GM18951 (cell line): ENCODE measurements at regions not wholly inside any gene's neighbourhood (a gene's known extent, or its start where the extent isn't known, plus 50 kb on each side); places are given as distances from the start of the nearest gene placed in this dataset.

Experiments used
- POLR2A ChIP-seq: IDR thresholded peaks from 4 replicates; pipeline ENCODE4 v1.6.1; 2011; ENCODE audit warnings: mild to moderate bottlenecking; ENCODE audit not compliant: insufficient read length, insufficient read depth; ENCODE audit errors: extremely low read depth
- in situ Hi-C: fragments of 300-500 bp; cut with MboI; formaldehyde crosslinking; loops from one replicate; pipeline ENCODE4 v1.12.0; 2022; ENCODE audit warnings: low sequenced_read_pairs, mixed read lengths, inconsistent platforms; ENCODE audit not compliant: unreplicated experiment

- no peak for TF ChIP-seq POLR2A
- in situ Hi-C loops = no loop called here
Observed at GRCh38 chr3:72196377-72196929, 411.5 kb upstream of the PROK2 start.

GRCh38 chr3:72195895-72196294 lies 410.9 kb upstream of the PROK2 start:
- in situ Hi-C loops = no loop called here
- TF ChIP-seq POLR2A = no peak

GRCh38 chr3:72194458-72194857 lies 409.5 kb upstream of the PROK2 start:
- TF ChIP-seq POLR2A = no peak

GRCh38 chr3:72193771-72194430 lies 409.0 kb upstream of the PROK2 start:
- TF ChIP-seq POLR2A = no peak
- in situ Hi-C loops = no loop called here

More at GRCh38 chr3:72194458-72194857, 409.5 kb upstream of the PROK2 start:
- in situ Hi-C loops = no loop called here

- in situ Hi-C loops = no loop called here
Observed at GRCh38 chr3:72192572-72192971, 407.6 kb upstream of the PROK2 start.

GRCh38 chr3:72191209-72191960 lies 406.4 kb upstream of the PROK2 start:
- TF ChIP-seq POLR2A = no peak
- in situ Hi-C loops = no loop called here

More at GRCh38 chr3:72192572-72192971, 407.6 kb upstream of the PROK2 start:
- no peak for TF ChIP-seq POLR2A

- in situ Hi-C loops = no loop called here
- no peak for TF ChIP-seq POLR2A
Observed at GRCh38 chr3:72190050-72190449, 405.1 kb upstream of the PROK2 start.

- TF ChIP-seq POLR2A = no peak
- in situ Hi-C loops = no loop called here
Observed at GRCh38 chr3:72189339-72189738, 404.4 kb upstream of the PROK2 start.

- TF ChIP-seq POLR2A = no peak
- in situ Hi-C loops = no loop called here
Observed at GRCh38 chr3:72188536-72188935, 403.6 kb upstream of the PROK2 start.

GRCh38 chr3:72187131-72187530 lies 402.2 kb upstream of the PROK2 start:
- in situ Hi-C loops = no loop called here
- no peak for TF ChIP-seq POLR2A

- TF ChIP-seq POLR2A = no peak
- in situ Hi-C loops = no loop called here
Observed at GRCh38 chr3:72186400-72186855, 401.5 kb upstream of the PROK2 start.

- no peak for TF ChIP-seq POLR2A
Observed at GRCh38 chr3:72185549-72186399, 400.8 kb upstream of the PROK2 start.

GRCh38 chr3:72183489-72183888 lies 398.5 kb upstream of the PROK2 start:
- TF ChIP-seq POLR2A = no peak
- in situ Hi-C loops = no loop called here

More at GRCh38 chr3:72185549-72186399, 400.8 kb upstream of the PROK2 start:
- in situ Hi-C loops = no loop called here
